Left ventricle myocardium inferior (tissue), 1 donor: ENCODE measurements at regions not wholly inside any gene's neighbourhood (a gene's known extent, or its start where the extent isn't known, plus 50 kb on each side); places are given as distances from the start of the nearest gene placed in this dataset.

Experiments
- DNase-seq: peaks from one replicate; pipeline ENCODE4 v3.0.0-alpha.2; 2020
- H3K27ac ChIP-seq: fragments of 200-600 bp; replicated peaks from 2 replicates; pipeline ENCODE4 v1.8.0; 2021
- H3K27me3 ChIP-seq: fragments of 200-600 bp; 2 replicates; pipeline ENCODE4 v1.8.0; 2021; ENCODE audit warnings: low read depth
- H3K36me3 ChIP-seq: fragments of 200-600 bp; 2 replicates; pipeline ENCODE4 v1.8.0; 2021
- H3K4me1 ChIP-seq: fragments of 200-600 bp; 2 replicates; pipeline ENCODE4 v1.8.0; 2021
- H3K4me3 ChIP-seq: fragments of 200-600 bp; 2 replicates; pipeline ENCODE4 v1.8.0; 2021; ENCODE audit warnings: mild to moderate bottlenecking, moderate library complexity
- H3K9me3 ChIP-seq: fragments of 200-600 bp; replicated peaks from 2 replicates; pipeline ENCODE4 v1.8.0; 2021
- CTCF ChIP-seq: fragments of 200-600 bp; IDR thresholded peaks from 2 replicates; pipeline ENCODE4 v1.8.0; 2021; ENCODE audit warnings: antibody characterized with exemption, mild to moderate bottlenecking, borderline replicate concordance
- intact Hi-C: fragments of 100-400 bp; cut with micrococcal nuclease; formaldehyde crosslinking; loops from one replicate; pipeline ENCODE4 v1.11.0; 2022
- donor health status: DM: no; HTN: yes; CAD: no; lungs with severe emphysema.

- no peak for TF ChIP-seq CTCF
- H3K4me1 ChIP-seq = no peaks in the 10 kb centered on the region
- no peaks in the 10 kb centered on the region for H3K27me3 ChIP-seq
- no peak overlapping the region for H3K27ac ChIP-seq
- no peak for DNase-seq
- H3K9me3 ChIP-seq = peaks cover 3% of the 10 kb centered on the region
- H3K4me3 ChIP-seq = no peak overlapping the region
- intact Hi-C loops = no loop called here
- no peaks in the 10 kb centered on the region for H3K36me3 ChIP-seq
Observed at GRCh38 chr6:11908436-11909105, 103.5 kb upstream of the HIVEP1 start.

- Histone ChIP-seq H3K4me3 (no peak overlapping the region), H3K27me3 (no peaks in the 10 kb centered on the region), H3K27ac (no peak overlapping the region), H3K4me1 (no peaks in the 10 kb centered on the region), H3K9me3 (no peaks in the 10 kb centered on the region), H3K36me3 (no peaks in the 10 kb centered on the region)
- intact Hi-C loops = no loop called here
- TF ChIP-seq CTCF = no peak
- no peak for DNase-seq
Observed at GRCh38 chr6:11903645-11904044, 108.5 kb upstream of the HIVEP1 start.

- no peak overlapping the region for H3K4me3 ChIP-seq
- TF ChIP-seq CTCF = no peak
- intact Hi-C loops = no loop called here
- no peak for DNase-seq
- H3K9me3 ChIP-seq = no peaks in the 10 kb centered on the region
- no peaks in the 10 kb centered on the region for H3K4me1 ChIP-seq
- H3K27ac ChIP-seq = no peak overlapping the region
- no peaks in the 10 kb centered on the region for H3K27me3 ChIP-seq
- H3K36me3 ChIP-seq = no peaks in the 10 kb centered on the region
Observed at GRCh38 chr6:11902527-11902926, 109.6 kb upstream of the HIVEP1 start.

GRCh38 chr6:11900662-11901598 lies 111.2 kb upstream of the HIVEP1 start:
- DNase-seq = no peak
- no peaks in the 10 kb centered on the region for H3K4me1 ChIP-seq
- TF ChIP-seq CTCF = no peak
- H3K27me3 ChIP-seq = no peaks in the 10 kb centered on the region
- no peak overlapping the region for H3K4me3 ChIP-seq
- no peaks in the 10 kb centered on the region for H3K36me3 ChIP-seq
- H3K9me3 ChIP-seq = no peaks in the 10 kb centered on the region
- no peak overlapping the region for H3K27ac ChIP-seq
- intact Hi-C loops = no loop called here

GRCh38 chr6:11899645-11900044 lies 112.5 kb upstream of the HIVEP1 start:
- no peak for TF ChIP-seq CTCF
- Histone ChIP-seq H3K27me3 (no peaks in the 10 kb centered on the region), H3K36me3 (no peaks in the 10 kb centered on the region), H3K27ac (no peak overlapping the region), H3K9me3 (no peaks in the 10 kb centered on the region), H3K4me1 (no peaks in the 10 kb centered on the region), H3K4me3 (no peak overlapping the region)
- no peak for DNase-seq
- intact Hi-C loops = no loop called here
